Chondrocyte (in vitro differentiated cells): ENCODE measurements at regions not wholly inside any gene's neighbourhood (a gene's known extent, or its start where the extent isn't known, plus 50 kb on each side); places are given as distances from the start of the nearest gene placed in this dataset.

ENCODE experiments used
- DNase-seq: peaks from one replicate; pipeline ENCODE4 v3.0.0; 2021; ENCODE audit warnings: mixed read lengths, low spot score
- H3K27ac Mint-ChIP-seq: one replicate; pipeline ENCODE4 v1.8.0; 2021; ENCODE audit warnings: mild to moderate bottlenecking, moderate library complexity, mixed read lengths; ENCODE audit not compliant: unreplicated experiment
- H3K27me3 Mint-ChIP-seq: 2 replicates; pipeline ENCODE4 v1.8.0; 2021; ENCODE audit warnings: low read depth, mixed read lengths
- H3K36me3 Mint-ChIP-seq: 2 replicates; pipeline ENCODE4 v1.8.0; 2021; ENCODE audit warnings: low read depth, mixed read lengths
- H3K4me1 Mint-ChIP-seq: 2 replicates; pipeline ENCODE4 v1.8.0; 2021; ENCODE audit warnings: low read depth, mild to moderate bottlenecking, mixed read lengths
- H3K4me3 Mint-ChIP-seq: one replicate; pipeline ENCODE4 v1.8.0; 2021; ENCODE audit warnings: mild to moderate bottlenecking, moderate library complexity, mixed read lengths; ENCODE audit not compliant: unreplicated experiment
- H3K9me3 Mint-ChIP-seq: 2 replicates; pipeline ENCODE4 v1.8.0; 2021; ENCODE audit warnings: low read depth, mixed read lengths
- TF ChIP-seq, protein P1 (sequence below): fragments of 200-600 bp; sonication (generic); IDR thresholded peaks from 2 replicates; pipeline ENCODE4 v1.5.0; 2021; ENCODE audit warnings: antibody characterized with exemption, mild to moderate bottlenecking, moderate library complexity

DNA sequence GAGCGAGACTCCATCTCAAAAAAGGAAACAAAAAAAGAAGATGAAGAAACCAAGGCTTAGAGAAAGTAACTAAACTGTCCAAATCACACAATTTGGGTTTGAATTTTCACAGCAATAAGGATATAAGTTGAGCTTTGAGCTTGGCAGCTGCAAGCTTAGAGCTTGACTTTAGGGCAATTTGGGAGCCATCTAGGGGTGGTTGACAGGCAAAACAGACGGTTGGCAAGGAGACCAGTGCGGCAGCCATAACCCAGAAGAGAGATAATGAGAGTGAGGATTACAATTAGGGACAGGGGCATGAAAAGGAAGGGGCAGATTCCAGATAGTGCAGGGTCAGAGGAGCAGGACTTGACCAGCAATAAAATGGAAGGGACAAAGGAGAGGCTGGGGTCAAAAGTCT is 382.2 kb upstream of the HNRNPA3 start:
- no peaks in the 10 kb centered on the region for H3K4me1 Mint-ChIP-seq
- H3K27me3 Mint-ChIP-seq, result peaks cover 11% of the 10 kb centered on the region

GRCh38 chr2:176832086-176832485 is 380.5 kb upstream of the HNRNPA3 start:
- Mint-ChIP-seq H3K27me3 (peaks cover 7% of the 10 kb centered on the region), H3K9me3 (no peaks in the 10 kb centered on the region), H3K4me3 (no peak overlapping the region), H3K27ac (no peak overlapping the region), H3K36me3 (no peaks in the 10 kb centered on the region), H3K4me1 (no peaks in the 10 kb centered on the region)
- TF ChIP-seq, protein P1, sequence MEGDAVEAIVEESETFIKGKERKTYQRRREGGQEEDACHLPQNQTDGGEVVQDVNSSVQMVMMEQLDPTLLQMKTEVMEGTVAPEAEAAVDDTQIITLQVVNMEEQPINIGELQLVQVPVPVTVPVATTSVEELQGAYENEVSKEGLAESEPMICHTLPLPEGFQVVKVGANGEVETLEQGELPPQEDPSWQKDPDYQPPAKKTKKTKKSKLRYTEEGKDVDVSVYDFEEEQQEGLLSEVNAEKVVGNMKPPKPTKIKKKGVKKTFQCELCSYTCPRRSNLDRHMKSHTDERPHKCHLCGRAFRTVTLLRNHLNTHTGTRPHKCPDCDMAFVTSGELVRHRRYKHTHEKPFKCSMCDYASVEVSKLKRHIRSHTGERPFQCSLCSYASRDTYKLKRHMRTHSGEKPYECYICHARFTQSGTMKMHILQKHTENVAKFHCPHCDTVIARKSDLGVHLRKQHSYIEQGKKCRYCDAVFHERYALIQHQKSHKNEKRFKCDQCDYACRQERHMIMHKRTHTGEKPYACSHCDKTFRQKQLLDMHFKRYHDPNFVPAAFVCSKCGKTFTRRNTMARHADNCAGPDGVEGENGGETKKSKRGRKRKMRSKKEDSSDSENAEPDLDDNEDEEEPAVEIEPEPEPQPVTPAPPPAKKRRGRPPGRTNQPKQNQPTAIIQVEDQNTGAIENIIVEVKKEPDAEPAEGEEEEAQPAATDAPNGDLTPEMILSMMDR, result no peak
- DNase-seq, result no peak

More for the DNA sequence above, 382.2 kb upstream of the HNRNPA3 start:
- H3K36me3 Mint-ChIP-seq, result no peaks in the 10 kb centered on the region
- no peaks in the 10 kb centered on the region for H3K9me3 Mint-ChIP-seq
- DNase-seq, result no peak
- no peak overlapping the region for H3K27ac Mint-ChIP-seq
- TF ChIP-seq, protein P1, result no peak
- no peak overlapping the region for H3K4me3 Mint-ChIP-seq

GRCh38 chr2:176833671-176834070 is 378.9 kb upstream of the HNRNPA3 start:
- no peak for DNase-seq
- no peaks in the 10 kb centered on the region for H3K9me3 Mint-ChIP-seq

GRCh38 chr2:176834226-176834625 is 378.4 kb upstream of the HNRNPA3 start:
- TF ChIP-seq, protein P1, result no peak
- no peaks in the 10 kb centered on the region for H3K4me1 Mint-ChIP-seq
- no peak for DNase-seq
- no peak overlapping the region for H3K27ac Mint-ChIP-seq
- no peaks in the 10 kb centered on the region for H3K9me3 Mint-ChIP-seq
- H3K4me3 Mint-ChIP-seq, result no peak overlapping the region
- no peaks in the 10 kb centered on the region for H3K36me3 Mint-ChIP-seq
- H3K27me3 Mint-ChIP-seq, result peaks cover 7% of the 10 kb centered on the region

More at GRCh38 chr2:176833671-176834070, 378.9 kb upstream of the HNRNPA3 start:
- Mint-ChIP-seq H3K27me3 (peaks cover 3% of the 10 kb centered on the region), H3K27ac (no peak overlapping the region), H3K4me1 (no peaks in the 10 kb centered on the region), H3K36me3 (no peaks in the 10 kb centered on the region), H3K4me3 (no peak overlapping the region)
- TF ChIP-seq, protein P1, result no peak

DNA sequence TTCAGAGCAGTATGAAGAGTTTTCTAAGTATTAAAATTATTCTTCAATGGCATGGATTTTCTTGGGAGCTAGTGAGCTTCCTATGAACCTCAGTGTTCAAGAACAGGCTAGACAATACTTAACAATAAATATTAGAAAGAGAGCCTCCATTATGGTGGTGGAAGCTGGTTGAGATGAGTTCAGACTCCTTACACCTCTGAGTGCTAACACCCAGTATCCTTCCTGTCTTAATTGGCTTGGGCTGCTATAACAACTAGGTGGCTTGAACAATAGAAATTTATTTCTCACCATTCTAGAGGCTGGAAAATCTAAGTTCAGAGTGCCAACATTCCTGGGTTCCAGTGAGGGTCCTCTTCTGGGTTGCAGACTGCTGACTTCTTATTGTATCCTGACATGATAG is 369.4 kb upstream of the HNRNPA3 start:
- DNase-seq, result no peak
- TF ChIP-seq, protein P1, result no peak
- H3K9me3 Mint-ChIP-seq, result no peaks in the 10 kb centered on the region
- H3K4me3 Mint-ChIP-seq, result no peak overlapping the region
- H3K36me3 Mint-ChIP-seq, result no peaks in the 10 kb centered on the region
- H3K27ac Mint-ChIP-seq, result no peak overlapping the region
- H3K4me1 Mint-ChIP-seq, result no peaks in the 10 kb centered on the region
- H3K27me3 Mint-ChIP-seq, result peaks cover 7% of the 10 kb centered on the region
